Activated CD4-positive, alpha-beta memory T cell treated with anti-CD3 and anti-CD28 coated beads for 36 hours (primary cell): ENCODE measurements at regions not wholly inside any gene's neighbourhood (a gene's known extent, or its start where the extent isn't known, plus 50 kb on each side); places are given as distances from the start of the nearest gene placed in this dataset.
"Not testable (repeated sequence)": the region's sequence is repeated elsewhere in the genome, so short reads cannot be mapped to it uniquely, and the experiment has no call there.

Source experiments
- CTCF ChIA-PET: fragments of 350-600 bp; sonication (Branson Sonifier 250); formaldehyde crosslinking; loops from one replicate; lab custom pipeline; 2021; ENCODE audit warnings: antibody characterized with exemption, inconsistent platforms; lab: Charles Lee
- POLR2A ChIA-PET: fragments of 350-600 bp; sonication (Branson Sonifier 250); formaldehyde crosslinking; loops from one replicate; lab custom pipeline; 2021; ENCODE audit warnings: antibody characterized with exemption; lab: Charles Lee
- DNase-seq: peaks from one replicate; pipeline ENCODE4 v3.0.0-alpha.2; 2020
- H3K27ac Mint-ChIP-seq: one replicate; pipeline ENCODE4 v1.8.0; 2021; ENCODE audit warnings: mixed read lengths
- H3K27me3 Mint-ChIP-seq: one replicate; pipeline ENCODE4 v1.8.0; 2021; ENCODE audit warnings: mixed read lengths
- H3K36me3 Mint-ChIP-seq: one replicate; pipeline ENCODE4 v1.8.0; 2021; ENCODE audit warnings: mixed read lengths
- H3K4me1 Mint-ChIP-seq: one replicate; pipeline ENCODE4 v1.8.0; 2021; ENCODE audit warnings: low read depth, mixed read lengths
- H3K4me3 Mint-ChIP-seq: one replicate; pipeline ENCODE4 v1.8.0; 2021; ENCODE audit warnings: mild to moderate bottlenecking, mixed read lengths
- H3K9me3 Mint-ChIP-seq: one replicate; pipeline ENCODE4 v1.8.0; 2021; ENCODE audit warnings: mixed read lengths
- intact Hi-C: fragments of 100-400 bp; cut with micrococcal nuclease; formaldehyde crosslinking; loops from one replicate; pipeline ENCODE4 v1.15.1; 2023

GRCh38 chr5:56048124-56048523 is 53.4 kb upstream of the IL6ST start:
- POLR2A ChIA-PET: no interaction called here
- Mint-ChIP-seq H3K4me1 (peaks cover 46% of the 10 kb centered on the region), H3K36me3 (peaks cover 5% of the 10 kb centered on the region), H3K27me3 (no peaks in the 10 kb centered on the region), H3K27ac (no peak overlapping the region), H3K4me3 (no peak overlapping the region), H3K9me3 (peaks cover 5% of the 10 kb centered on the region)
- intact Hi-C loops: no loop called here
- CTCF ChIA-PET: no interaction called here
- DNase-seq: no peak

- no peaks in the 10 kb centered on the region for H3K9me3 Mint-ChIP-seq
- POLR2A ChIA-PET: no interaction called here
Observed at GRCh38 chr5:56047448-56047847, 52.7 kb upstream of the IL6ST start.

GRCh38 chr5:56045469-56045868 is 50.7 kb upstream of the IL6ST start:
- Mint-ChIP-seq H3K4me3 (no peak overlapping the region), H3K9me3 (no peaks in the 10 kb centered on the region), H3K27me3 (no peaks in the 10 kb centered on the region), H3K36me3 (no peaks in the 10 kb centered on the region), H3K4me1 (peaks cover 29% of the 10 kb centered on the region), H3K27ac (no peak overlapping the region)
- intact Hi-C loops: loop anchor here (1.0 kb wide), 1 partner anchor 18 kb away; no protein-coding TSS in a partner anchor
- ChIA-PET POLR2A (no interaction called here), CTCF (no interaction called here)
- DNase-seq: no peak

More at GRCh38 chr5:56047448-56047847, 52.7 kb upstream of the IL6ST start:
- no peaks in the 10 kb centered on the region for H3K36me3 Mint-ChIP-seq
- no peak overlapping the region for H3K4me3 Mint-ChIP-seq
- CTCF ChIA-PET: no interaction called here
- peaks cover 41% of the 10 kb centered on the region for H3K4me1 Mint-ChIP-seq
- no peaks in the 10 kb centered on the region for H3K27me3 Mint-ChIP-seq
- intact Hi-C loops: no loop called here
- H3K27ac Mint-ChIP-seq: no peak overlapping the region
- DNase-seq: no peak

GRCh38 chr5:56044746-56045428 is 50.1 kb upstream of the IL6ST start:
- POLR2A ChIA-PET: interaction anchor here (0.6 kb wide), 1 partner anchor 680 kb away, joined by 3 read pairs; no protein-coding TSS in a partner anchor
- H3K27me3 Mint-ChIP-seq, H3K27ac Mint-ChIP-seq, H3K9me3 Mint-ChIP-seq, H3K36me3 Mint-ChIP-seq, CTCF ChIA-PET, H3K4me3 Mint-ChIP-seq: not testable (repeated sequence)
- H3K4me1 Mint-ChIP-seq: peaks cover 26% of the 10 kb centered on the region
- intact Hi-C loops: loop anchor here (1.0 kb wide), 1 partner anchor 18 kb away; no protein-coding TSS in a partner anchor
- peak; percentile 8 for DNase-seq
